BJ (cell line): ENCODE measurements at regions not wholly inside any gene's neighbourhood (a gene's known extent, or its start where the extent isn't known, plus 50 kb on each side); places are given as distances from the start of the nearest gene placed in this dataset.

Source experiments
- CTCF ChIA-PET: fragments of 350-600 bp; formaldehyde crosslinking; extraction: SDS; loops from one replicate; lab custom pipeline; 2021; ENCODE audit warnings: antibody characterized with exemption, inconsistent platforms; lab: Yijun Ruan, JAX
- POLR2A ChIA-PET: fragments of 300-600 bp; sonication (Branson Sonifier 250); formaldehyde crosslinking; extraction: SDS; loops from one replicate; lab custom pipeline; 2021; ENCODE audit warnings: antibody characterized with exemption; lab: Charles Lee
- DNase-seq: peaks from one replicate; pipeline ENCODE4 v3.0.0-alpha.2; 2011; ENCODE audit warnings: low read depth
- H3K27me3 ChIP-seq: 2 replicates; pipeline ENCODE4 v1.6.0; 2011; ENCODE audit warnings: low read length; ENCODE audit not compliant: control insufficient read depth, insufficient read depth
- H3K36me3 ChIP-seq: 2 replicates; pipeline ENCODE4 v1.5.1; 2011; ENCODE audit warnings: low read length; ENCODE audit not compliant: control insufficient read depth, insufficient read depth
- H3K4me3 ChIP-seq: 2 replicates; pipeline ENCODE4 v1.5.1; 2011; ENCODE audit warnings: low read depth, mild to moderate bottlenecking, control low read depth, low read length
- TF ChIP-seq, protein P1 (sequence below): IDR thresholded peaks from 2 replicates; pipeline ENCODE4 v1.5.1; 2011; ENCODE audit warnings: low read depth, mild to moderate bottlenecking, control low read depth, inconsistent platforms, low read length, moderate library complexity; ENCODE audit not compliant: insufficient read depth

DNA sequence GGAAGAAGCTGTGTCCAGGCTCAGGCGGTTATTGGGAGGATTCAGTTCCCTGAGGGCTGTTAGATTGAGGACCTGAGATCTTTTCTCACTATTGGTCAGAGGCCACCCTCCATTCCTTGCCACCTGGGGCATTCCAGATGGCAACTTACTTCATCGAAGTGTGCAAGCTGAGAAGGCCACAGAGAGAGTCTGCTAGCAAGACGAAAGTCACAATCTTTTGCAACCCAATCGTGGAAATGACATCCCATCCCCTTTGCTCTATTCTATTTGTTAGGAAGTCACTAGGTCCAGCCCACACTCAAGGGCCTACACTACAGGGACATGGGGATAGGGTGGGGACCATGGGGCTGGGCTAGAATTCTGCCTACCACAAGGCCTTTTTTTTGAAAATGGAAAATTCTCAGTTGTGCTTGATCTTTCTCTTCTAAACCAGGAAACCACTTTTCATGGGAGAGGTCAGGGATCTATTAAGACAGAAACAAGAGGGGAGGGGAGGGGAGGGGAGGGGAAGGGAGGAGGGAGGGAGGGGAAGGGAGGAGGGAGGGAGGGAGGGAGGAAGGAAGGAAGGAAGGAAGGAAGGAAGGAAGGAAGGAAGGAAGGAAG, 217.2 kb downstream of the BCAS1 start:
- TF ChIP-seq, protein P1, sequence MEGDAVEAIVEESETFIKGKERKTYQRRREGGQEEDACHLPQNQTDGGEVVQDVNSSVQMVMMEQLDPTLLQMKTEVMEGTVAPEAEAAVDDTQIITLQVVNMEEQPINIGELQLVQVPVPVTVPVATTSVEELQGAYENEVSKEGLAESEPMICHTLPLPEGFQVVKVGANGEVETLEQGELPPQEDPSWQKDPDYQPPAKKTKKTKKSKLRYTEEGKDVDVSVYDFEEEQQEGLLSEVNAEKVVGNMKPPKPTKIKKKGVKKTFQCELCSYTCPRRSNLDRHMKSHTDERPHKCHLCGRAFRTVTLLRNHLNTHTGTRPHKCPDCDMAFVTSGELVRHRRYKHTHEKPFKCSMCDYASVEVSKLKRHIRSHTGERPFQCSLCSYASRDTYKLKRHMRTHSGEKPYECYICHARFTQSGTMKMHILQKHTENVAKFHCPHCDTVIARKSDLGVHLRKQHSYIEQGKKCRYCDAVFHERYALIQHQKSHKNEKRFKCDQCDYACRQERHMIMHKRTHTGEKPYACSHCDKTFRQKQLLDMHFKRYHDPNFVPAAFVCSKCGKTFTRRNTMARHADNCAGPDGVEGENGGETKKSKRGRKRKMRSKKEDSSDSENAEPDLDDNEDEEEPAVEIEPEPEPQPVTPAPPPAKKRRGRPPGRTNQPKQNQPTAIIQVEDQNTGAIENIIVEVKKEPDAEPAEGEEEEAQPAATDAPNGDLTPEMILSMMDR, result no peak

DNA sequence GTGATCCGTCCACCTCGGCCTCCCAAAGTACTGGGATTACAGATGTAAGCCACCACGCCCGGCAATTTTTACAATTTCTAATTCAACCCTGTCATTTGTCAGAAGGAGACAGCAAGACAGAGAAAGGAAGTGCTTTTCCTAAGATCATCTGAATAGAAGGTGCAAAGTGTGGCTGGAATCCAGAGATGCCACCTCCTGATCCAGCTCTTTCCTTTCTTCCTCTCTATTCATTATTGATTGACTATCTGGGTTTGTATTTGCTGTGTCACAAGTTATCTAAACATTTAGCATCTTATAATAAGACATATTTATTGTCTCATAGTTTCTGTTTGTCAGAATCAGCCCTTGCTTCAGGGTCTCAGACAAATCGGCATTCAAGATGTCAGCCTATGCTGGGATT, 217.7 kb downstream of the BCAS1 start:
- Histone ChIP-seq H3K36me3 (no peaks in the 10 kb centered on the region), H3K4me3 (no peak overlapping the region), H3K27me3 (no peaks in the 10 kb centered on the region)
- POLR2A ChIA-PET, result interaction anchor here (0.6 kb wide), 1 partner anchor 12 kb away, joined by 3 read pairs; no protein-coding TSS in a partner anchor
- no peak for DNase-seq
- CTCF ChIA-PET, result no interaction called here
- TF ChIP-seq, protein P1, result no peak

More for the DNA sequence above, 217.2 kb downstream of the BCAS1 start:
- no peaks in the 10 kb centered on the region for H3K36me3 ChIP-seq
- no peak for DNase-seq
- POLR2A ChIA-PET, result interaction anchor here (0.6 kb wide), 1 partner anchor 12 kb away, joined by 3 read pairs; no protein-coding TSS in a partner anchor
- CTCF ChIA-PET, result no interaction called here
- no peaks in the 10 kb centered on the region for H3K27me3 ChIP-seq
- H3K4me3 ChIP-seq, result no peak overlapping the region

DNA sequence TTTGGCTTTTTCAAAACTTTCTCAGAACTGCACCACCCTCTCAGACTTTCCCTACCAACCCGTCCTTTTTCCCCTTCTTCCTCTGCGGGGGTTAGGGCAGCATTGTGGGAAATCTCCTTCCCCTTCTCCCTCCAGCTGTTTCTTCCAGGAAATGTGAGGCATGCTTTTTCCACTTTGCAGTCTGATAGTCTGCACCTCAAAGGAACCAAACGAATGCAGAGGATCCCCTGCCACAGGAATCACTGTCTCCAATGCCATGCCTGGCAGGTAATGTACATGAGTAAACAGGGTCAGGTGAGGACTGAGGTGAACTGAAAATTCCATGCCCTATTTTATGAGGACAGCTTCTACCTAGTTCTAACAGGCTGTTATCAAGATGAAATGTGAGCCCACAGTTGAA, 218.4 kb downstream of the BCAS1 start:
- H3K36me3 ChIP-seq, result no peaks in the 10 kb centered on the region
- no peak overlapping the region for H3K4me3 ChIP-seq
- no peaks in the 10 kb centered on the region for H3K27me3 ChIP-seq
- ChIA-PET POLR2A (no interaction called here), CTCF (interaction anchor here (1.0 to 1.2 kb wide), 2 partner anchors 18 to 87 kb away, joined by 3 read pairs; no protein-coding TSS in a partner anchor)
- DNase-seq, result no peak
- TF ChIP-seq, protein P1, result no peak

DNA sequence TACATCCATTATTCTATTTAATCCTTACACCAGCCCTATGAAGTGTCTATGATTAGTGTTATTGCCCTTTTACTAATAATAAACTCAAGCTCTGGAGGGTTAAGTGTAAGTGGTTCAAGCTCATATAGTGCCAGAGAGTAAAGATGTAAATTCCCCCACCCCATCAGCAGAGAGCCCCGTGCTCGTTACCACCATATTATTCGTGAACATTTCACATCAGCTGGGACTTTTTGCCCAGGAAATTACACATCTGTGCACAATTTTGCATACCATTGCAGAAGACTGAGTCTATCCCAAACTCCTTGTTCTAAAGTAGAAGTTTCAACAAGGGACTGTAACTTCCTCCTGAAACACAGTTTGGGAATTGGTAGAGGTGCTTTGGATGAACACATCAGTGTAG, 220.1 kb downstream of the BCAS1 start:
- CTCF ChIA-PET, result no interaction called here
- TF ChIP-seq, protein P1, result no peak
- Histone ChIP-seq H3K27me3 (no peaks in the 10 kb centered on the region), H3K4me3 (no peak overlapping the region), H3K36me3 (no peaks in the 10 kb centered on the region)
- POLR2A ChIA-PET, result no interaction called here
- no peak for DNase-seq

DNA sequence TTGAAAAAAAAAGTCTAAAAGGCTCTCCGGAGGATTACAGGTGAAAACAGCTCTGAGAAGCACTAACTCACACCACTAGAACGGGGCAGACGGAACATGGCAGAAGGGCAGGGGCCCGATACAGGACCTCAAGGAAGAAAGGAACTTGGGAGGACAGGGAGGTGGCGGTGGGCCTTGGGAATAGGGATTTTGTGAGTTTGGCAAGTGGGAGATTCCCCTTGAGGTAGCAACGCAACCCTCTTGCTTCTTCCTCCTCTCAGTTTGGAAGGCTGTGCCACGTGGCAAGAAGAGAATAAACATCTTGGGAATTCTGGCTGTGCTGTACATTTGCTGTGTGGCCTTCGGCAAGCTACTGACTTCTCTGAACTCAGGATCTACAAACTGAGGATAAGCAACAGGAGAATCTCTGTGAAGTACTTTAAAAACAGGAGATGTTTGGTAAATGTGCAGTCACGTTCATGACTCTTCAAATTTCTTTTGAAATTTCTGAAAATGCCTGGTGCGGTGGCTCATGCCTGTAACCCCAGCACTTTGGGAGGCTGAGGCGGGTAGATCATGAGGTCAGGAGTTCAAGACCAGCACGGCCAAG, 220.8 kb downstream of the BCAS1 start:
- DNase-seq, result no peak
- TF ChIP-seq, protein P1, result no peak
- ChIA-PET CTCF (interaction anchor here (0.8 to 1.0 kb wide), 2 partner anchors 9 to 23 kb away, joined by 3 to 4 read pairs; no protein-coding TSS in a partner anchor), POLR2A (no interaction called here)
- Histone ChIP-seq H3K36me3 (no peaks in the 10 kb centered on the region), H3K4me3 (no peak overlapping the region), H3K27me3 (no peaks in the 10 kb centered on the region)
